A204.1 (cell line): ENCODE measurements at regions not wholly inside any gene's neighbourhood (a gene's known extent, or its start where the extent isn't known, plus 50 kb on each side); places are given as distances from the start of the nearest gene placed in this dataset.
"Not testable (repeated sequence)": the region's sequence is repeated elsewhere in the genome, so short reads cannot be mapped to it uniquely, and the experiment has no call there.

ENCODE experiments used
- FAIRE-seq: peaks from 2 replicates; lab custom pipeline; 2012; peaks lifted over from hg19 to GRCh38; lab: Jason Lieb, UNC

- FAIRE-seq, result no peak
These were observed 91.1 kb upstream of the ARRDC3 start for GRCh38 chr5:91474201-91474600.

- no peak for FAIRE-seq
These were observed 89.5 kb upstream of the ARRDC3 start for GRCh38 chr5:91472631-91473030.

GRCh38 chr5:91469517-91470165, 86.5 kb upstream of the ARRDC3 start:
- FAIRE-seq, result no peak

- FAIRE-seq, result no peak
These were observed 85.7 kb upstream of the ARRDC3 start for GRCh38 chr5:91468651-91469422.

- FAIRE-seq, result no peak
These were observed 81.9 kb upstream of the ARRDC3 start for GRCh38 chr5:91464886-91465646.

- no peak for FAIRE-seq
These were observed 74.6 kb upstream of the ARRDC3 start for GRCh38 chr5:91457681-91458058.

GRCh38 chr5:91456928-91457680, 74.0 kb upstream of the ARRDC3 start:
- no peak for FAIRE-seq

GRCh38 chr5:91449083-91449482, 66.0 kb upstream of the ARRDC3 start:
- FAIRE-seq, result no peak

GRCh38 chr5:91448079-91448478, 65.0 kb upstream of the ARRDC3 start:
- not testable (repeated sequence) for FAIRE-seq

- not testable (repeated sequence) for FAIRE-seq
These were observed 63.8 kb upstream of the ARRDC3 start for GRCh38 chr5:91446880-91447279.

- FAIRE-seq, result no peak
These were observed 60.8 kb upstream of the ARRDC3 start for GRCh38 chr5:91443761-91444467.

- FAIRE-seq, result no peak
These were observed 59.9 kb upstream of the ARRDC3 start for GRCh38 chr5:91443023-91443422.

GRCh38 chr5:91441082-91441481, 58.0 kb upstream of the ARRDC3 start:
- no peak for FAIRE-seq

- no peak for FAIRE-seq
These were observed 55.8 kb upstream of the ARRDC3 start for GRCh38 chr5:91438871-91439270.

GRCh38 chr5:91436241-91436640, 53.1 kb upstream of the ARRDC3 start:
- no peak for FAIRE-seq

GRCh38 chr5:91434348-91434747, 51.2 kb upstream of the ARRDC3 start:
- FAIRE-seq, result no peak

- FAIRE-seq, result no peak
These were observed 50.7 kb upstream of the ARRDC3 start for GRCh38 chr5:91433861-91434260.
